GM06990 (cell line): ENCODE measurements at regions not wholly inside any gene's neighbourhood (a gene's known extent, or its start where the extent isn't known, plus 50 kb on each side); places are given as distances from the start of the nearest gene placed in this dataset.

Experiments
- DNase-seq: peaks from one replicate; pipeline ENCODE4 v3.0.0-alpha.2; 2011; ENCODE audit not compliant: insufficient read length; ENCODE audit errors: extremely low read depth
- H3K27me3 ChIP-seq: replicated peaks from 2 replicates; pipeline ENCODE4 v1.6.0; 2011; ENCODE audit warnings: low read length; ENCODE audit not compliant: control insufficient read depth, insufficient read depth
- H3K36me3 ChIP-seq: 2 replicates; pipeline ENCODE4 v1.5.1; 2011; ENCODE audit warnings: low read length; ENCODE audit not compliant: control insufficient read depth, insufficient read depth
- H3K4me3 ChIP-seq: replicated peaks from 2 replicates; pipeline ENCODE4 v1.5.1; 2011; ENCODE audit warnings: low read depth, mild to moderate bottlenecking, control low read depth, low read length
- TF ChIP-seq, protein P1 (sequence below): IDR thresholded peaks from 2 replicates; pipeline ENCODE4 v1.5.1; 2011; ENCODE audit warnings: low read length, control low read depth, mild to moderate bottlenecking, inconsistent platforms; ENCODE audit not compliant: insufficient read depth, poor library complexity, severe bottlenecking

DNA sequence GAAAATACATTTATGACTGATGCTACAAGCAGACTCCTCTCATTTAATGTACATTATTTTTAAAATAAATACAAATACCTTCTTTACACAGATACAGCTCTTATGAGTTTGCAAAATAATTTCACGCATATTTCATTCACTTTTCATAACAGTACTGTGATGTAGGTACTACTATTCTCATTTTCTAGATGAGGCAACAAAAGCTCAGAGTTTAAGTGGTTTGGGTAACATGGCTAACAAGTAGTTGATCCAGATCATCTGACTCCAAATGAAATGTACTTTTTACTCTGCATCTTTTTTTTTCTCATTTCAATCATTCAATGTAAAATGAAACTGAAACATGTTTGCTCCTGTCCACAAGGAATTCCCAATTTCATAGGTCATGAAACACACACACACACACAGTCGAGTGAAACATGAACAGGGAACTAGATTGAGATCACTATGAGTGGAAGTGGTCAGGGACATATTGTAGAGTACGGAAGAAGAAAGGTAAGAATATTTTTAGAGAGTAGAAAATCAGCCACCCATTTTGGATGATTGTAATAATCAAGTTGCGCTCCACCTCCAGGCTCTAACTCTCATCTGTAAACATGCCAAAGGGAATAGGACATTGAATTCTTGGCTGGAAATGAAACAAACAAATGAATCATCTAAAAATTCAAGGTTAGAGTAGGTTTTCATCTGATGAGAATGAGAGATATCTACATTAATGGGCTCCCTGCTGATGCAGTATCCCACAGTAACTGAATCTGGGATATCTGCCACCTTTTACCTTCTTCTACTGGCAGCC is 92.4 kb downstream of the CLDN1 start:
- no peaks in the 10 kb centered on the region for H3K27me3 ChIP-seq
- TF ChIP-seq, protein P1, sequence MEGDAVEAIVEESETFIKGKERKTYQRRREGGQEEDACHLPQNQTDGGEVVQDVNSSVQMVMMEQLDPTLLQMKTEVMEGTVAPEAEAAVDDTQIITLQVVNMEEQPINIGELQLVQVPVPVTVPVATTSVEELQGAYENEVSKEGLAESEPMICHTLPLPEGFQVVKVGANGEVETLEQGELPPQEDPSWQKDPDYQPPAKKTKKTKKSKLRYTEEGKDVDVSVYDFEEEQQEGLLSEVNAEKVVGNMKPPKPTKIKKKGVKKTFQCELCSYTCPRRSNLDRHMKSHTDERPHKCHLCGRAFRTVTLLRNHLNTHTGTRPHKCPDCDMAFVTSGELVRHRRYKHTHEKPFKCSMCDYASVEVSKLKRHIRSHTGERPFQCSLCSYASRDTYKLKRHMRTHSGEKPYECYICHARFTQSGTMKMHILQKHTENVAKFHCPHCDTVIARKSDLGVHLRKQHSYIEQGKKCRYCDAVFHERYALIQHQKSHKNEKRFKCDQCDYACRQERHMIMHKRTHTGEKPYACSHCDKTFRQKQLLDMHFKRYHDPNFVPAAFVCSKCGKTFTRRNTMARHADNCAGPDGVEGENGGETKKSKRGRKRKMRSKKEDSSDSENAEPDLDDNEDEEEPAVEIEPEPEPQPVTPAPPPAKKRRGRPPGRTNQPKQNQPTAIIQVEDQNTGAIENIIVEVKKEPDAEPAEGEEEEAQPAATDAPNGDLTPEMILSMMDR: no peak
- DNase-seq: peak; percentile 35
- H3K4me3 ChIP-seq: no peak overlapping the region
- H3K36me3 ChIP-seq: no peaks in the 10 kb centered on the region

DNA sequence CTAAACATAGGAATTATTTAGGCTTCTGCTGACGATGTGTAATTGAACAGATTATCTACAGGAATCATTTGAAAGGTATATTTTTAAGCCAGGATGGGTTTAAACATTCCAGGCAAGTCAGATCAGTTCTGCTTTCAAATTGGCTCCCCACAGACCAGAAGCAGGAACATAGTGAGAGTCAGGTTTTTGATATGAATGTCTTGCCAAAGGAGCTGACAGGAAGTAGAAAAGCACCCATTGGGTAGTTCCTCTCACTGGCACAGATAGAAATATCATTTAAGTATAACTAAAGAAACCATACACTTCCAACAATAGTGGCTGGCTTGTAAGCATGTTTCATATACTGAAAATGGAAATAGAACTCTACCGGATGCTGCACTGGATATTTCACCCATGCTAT is 95.2 kb downstream of the CLDN1 start:
- Histone ChIP-seq H3K27me3 (no peaks in the 10 kb centered on the region), H3K36me3 (no peaks in the 10 kb centered on the region), H3K4me3 (no peak overlapping the region)
- TF ChIP-seq, protein P1: no peak
- DNase-seq: no peak

DNA sequence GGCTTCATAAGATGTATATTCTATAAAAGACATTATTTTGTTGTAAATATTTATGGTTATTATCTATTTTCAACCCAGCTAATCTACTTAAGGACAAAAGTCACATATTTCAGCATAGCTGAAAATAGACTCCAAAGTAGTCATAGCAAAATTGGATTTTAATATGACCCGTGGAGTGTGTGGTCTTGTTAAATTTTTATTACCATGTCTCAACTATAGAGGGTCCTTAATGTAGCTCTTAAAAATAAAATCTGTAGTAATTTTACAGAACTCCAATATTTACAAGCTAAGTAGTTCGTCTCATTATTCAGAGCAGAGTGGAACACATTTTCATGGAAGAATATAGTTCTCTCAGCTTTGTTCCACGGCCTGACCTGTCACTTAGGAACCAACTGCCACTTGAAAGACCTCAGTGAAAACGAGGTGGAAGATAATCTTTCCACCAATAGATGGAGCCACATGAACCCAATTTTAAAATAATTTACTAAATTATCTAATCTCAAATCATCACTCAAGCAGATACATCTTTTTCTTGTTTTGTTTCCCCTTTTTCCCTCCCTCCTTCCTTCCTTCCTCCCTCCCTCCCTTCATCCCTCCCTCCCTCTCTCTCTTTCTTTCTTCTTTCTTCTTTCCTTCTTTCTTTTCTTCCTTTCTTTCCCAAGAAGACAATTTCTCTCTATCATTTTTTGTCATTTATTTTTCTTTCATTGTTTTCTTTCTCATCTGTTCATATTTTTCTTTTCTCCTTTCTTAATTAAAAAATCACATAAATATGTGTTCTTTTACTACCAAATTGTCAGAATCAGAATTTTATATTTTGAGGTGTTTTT is 97.2 kb downstream of the CLDN1 start:
- no peak for DNase-seq
- TF ChIP-seq, protein P1: peak; percentile 39
- H3K27me3 ChIP-seq: no peaks in the 10 kb centered on the region
- no peak overlapping the region for H3K4me3 ChIP-seq
- no peaks in the 10 kb centered on the region for H3K36me3 ChIP-seq

DNA sequence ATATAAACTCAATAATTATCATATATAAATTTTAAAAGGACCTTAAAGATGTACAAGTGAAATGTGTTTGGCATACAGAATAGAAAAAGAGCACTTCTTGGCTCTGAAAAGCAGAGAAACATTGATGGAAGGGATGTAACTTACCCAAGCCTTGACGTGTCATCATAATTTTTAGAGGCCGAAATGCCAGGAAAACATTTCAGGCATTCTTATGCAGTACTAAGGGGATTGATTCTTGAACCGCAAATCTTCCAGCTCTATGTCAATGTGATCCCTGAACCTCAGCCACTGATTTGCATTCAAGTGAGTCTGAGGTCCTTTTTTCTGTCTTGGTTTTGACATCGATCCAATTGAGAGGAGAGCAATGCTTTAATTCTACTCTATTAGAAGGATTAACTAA is 97.8 kb downstream of the CLDN1 start:
- DNase-seq: no peak
- Histone ChIP-seq H3K36me3 (no peaks in the 10 kb centered on the region), H3K4me3 (no peak overlapping the region), H3K27me3 (no peaks in the 10 kb centered on the region)
- TF ChIP-seq, protein P1: no peak

DNA sequence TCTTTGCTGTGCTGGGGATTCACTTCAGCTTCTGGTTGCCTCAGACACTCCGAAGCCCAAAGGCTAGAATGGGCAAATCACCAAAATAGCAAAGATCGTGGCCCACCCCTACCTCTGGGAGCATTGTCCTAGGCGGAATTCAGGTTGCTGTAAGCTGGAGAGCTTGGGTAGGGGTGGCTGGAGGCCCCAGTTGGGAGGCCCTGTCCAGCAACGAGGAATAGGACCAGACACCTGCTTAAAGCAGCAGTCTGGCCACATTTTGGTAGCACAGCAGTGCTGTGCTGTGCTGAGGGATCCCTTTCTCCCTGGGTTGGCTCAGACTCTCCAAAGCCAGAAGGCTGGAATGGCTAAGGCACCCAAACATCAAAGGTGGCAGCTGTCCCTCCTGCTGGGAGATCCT is 99.3 kb downstream of the CLDN1 start:
- TF ChIP-seq, protein P1: no peak
- Histone ChIP-seq H3K36me3 (no peaks in the 10 kb centered on the region), H3K27me3 (no peaks in the 10 kb centered on the region), H3K4me3 (no peak overlapping the region)
- no peak for DNase-seq
